Peyer's patch (tissue), 4 donors: ENCODE measurements at regions not wholly inside any gene's neighbourhood (a gene's known extent, or its start where the extent isn't known, plus 50 kb on each side); places are given as distances from the start of the nearest gene placed in this dataset.

Experiments
- CTCF ChIP-seq, 6 experiments: fragments of 450-650 bp in 4 of 6; fragments of 200-600 bp in 2 of 6; sonication (generic) in 1 of 6; IDR thresholded peaks; one replicate each; pipeline ENCODE4 v1.5.1; 2017 to 2019; ENCODE audit warnings: antibody characterized with exemption in 6 of 6, mild to moderate bottlenecking in 3 of 6, moderate library complexity in 1 of 6
- POLR2A ChIP-seq, 2 donors: fragments of 450-650 bp; IDR thresholded peaks; one replicate each; pipeline ENCODE4 v1.5.1; 2017; ENCODE audit warnings: antibody characterized with exemption in 2 of 2, mild to moderate bottlenecking in 2 of 2, moderate library complexity in 2 of 2

DNA sequence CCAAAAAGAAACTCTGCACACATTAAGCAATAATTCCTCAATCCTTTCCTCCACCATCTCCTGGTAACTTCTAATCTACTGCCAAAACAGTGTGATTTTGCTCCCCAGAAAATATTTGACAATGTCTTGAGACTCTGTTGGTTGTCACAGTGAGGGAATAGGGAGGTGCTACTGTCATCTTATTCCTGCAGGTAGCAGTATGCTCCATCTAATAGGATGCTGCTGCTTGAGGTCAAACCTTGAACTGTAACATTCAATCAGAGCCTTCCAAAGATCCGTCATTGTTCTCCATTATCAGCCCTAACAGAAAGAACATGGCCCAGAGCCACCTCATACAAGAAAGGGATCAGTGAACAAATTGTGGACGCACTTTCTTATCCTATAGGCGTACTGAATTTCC is 514.7 kb upstream of the GRIN3A start:
- TF ChIP-seq CTCF (IDR thresholded peaks at IDR 0.05) (no peak), POLR2A (IDR thresholded peaks at IDR 0.05) (no peak)
